HEK293 (cell line): ENCODE measurements at regions not wholly inside any gene's neighbourhood (a gene's known extent, or its start where the extent isn't known, plus 50 kb on each side); places are given as distances from the start of the nearest gene placed in this dataset.
A peak's percentile ranks its signal among the peaks of the same experiment; 100 is the strongest.

ENCODE experiments used
- CTCF ChIA-PET: fragments of 350-600 bp; formaldehyde crosslinking; extraction: SDS; loops from one replicate; lab custom pipeline; 2021; ENCODE audit warnings: antibody characterized with exemption; lab: Yijun Ruan, JAX
- POLR2A ChIA-PET: fragments of 300-600 bp; formaldehyde crosslinking; extraction: SDS; loops from one replicate; lab custom pipeline; 2020; ENCODE audit warnings: antibody characterized with exemption, inconsistent platforms; lab: Yijun Ruan, JAX
- H3K27ac ChIP-seq: fragments of 200-500 bp; sonication (Bioruptor generic); 2 replicates; pipeline ENCODE4 v1.5.1; 2014; ENCODE audit warnings: low read depth, low read length, control low read depth, inconsistent platforms; ENCODE audit errors: extremely low read depth
- H3K36me3 ChIP-seq, 2 experiments: fragments of 200-500 bp in 1 of 2; sonication (Bioruptor generic) in 1 of 2; 1 replicate in 1 of 2; 2 replicates in 1 of 2; pipeline ENCODE4 v1.5.1; 2014 to 2017; ENCODE audit warnings: inconsistent platforms in 2 of 2, low read length in 2 of 2; ENCODE audit not compliant: control insufficient read depth in 2 of 2, insufficient read depth in 1 of 2
- H3K4me1 ChIP-seq: fragments of 200-500 bp; sonication (Bioruptor generic); 2 replicates; pipeline ENCODE4 v1.5.1; 2014; ENCODE audit warnings: mild to moderate bottlenecking, low read length, inconsistent platforms; ENCODE audit not compliant: control insufficient read depth, insufficient read depth
- H3K4me3 ChIP-seq: 2 replicates; pipeline ENCODE4 v1.5.1; 2011; ENCODE audit warnings: low read depth, mild to moderate bottlenecking, control low read depth, low read length, moderate library complexity
- H3K9me3 ChIP-seq: fragments of 200-500 bp; sonication (Bioruptor generic); 2 replicates; pipeline ENCODE4 v1.5.1; 2014; ENCODE audit warnings: low read depth, low read length, inconsistent platforms; ENCODE audit not compliant: control insufficient read depth, insufficient read depth
- OSR2 ChIP-seq: fragments of 450-650 bp; formaldehyde crosslinking; IDR thresholded peaks from 2 replicates; pipeline ENCODE4 v1.5.1; 2016; ENCODE audit warnings: missing biosample characterization, missing genetic modification characterization
- ZBTB17 ChIP-seq: fragments of 450-650 bp; formaldehyde crosslinking; IDR thresholded peaks from 2 replicates; pipeline ENCODE4 v1.5.1; 2016; ENCODE audit warnings: missing biosample characterization, missing genetic modification characterization
- ZFP69B ChIP-seq: fragments of 450-650 bp; formaldehyde crosslinking; IDR thresholded peaks from 2 replicates; pipeline ENCODE4 v1.5.1; 2016; ENCODE audit warnings: missing biosample characterization, missing genetic modification characterization
- ZNF146 ChIP-seq: fragments of 450-650 bp; formaldehyde crosslinking; IDR thresholded peaks from 2 replicates; pipeline ENCODE4 v1.5.1; 2016; ENCODE audit warnings: missing biosample characterization, missing genetic modification characterization
- ZNF23 ChIP-seq: fragments of 450-650 bp; formaldehyde crosslinking; IDR thresholded peaks from 2 replicates; pipeline ENCODE4 v1.5.1; 2016; ENCODE audit warnings: missing biosample characterization, missing genetic modification characterization, borderline replicate concordance
- ZNF24 ChIP-seq: fragments of 450-650 bp; formaldehyde crosslinking; IDR thresholded peaks from 2 replicates; pipeline ENCODE4 v1.5.1; 2016; ENCODE audit warnings: missing biosample characterization, missing genetic modification characterization
- ZNF600 ChIP-seq: fragments of 450-650 bp; formaldehyde crosslinking; IDR thresholded peaks from 2 replicates; pipeline ENCODE4 v1.5.1; 2016; ENCODE audit warnings: missing biosample characterization, missing genetic modification characterization
- ZNF623 ChIP-seq: fragments of 450-650 bp; formaldehyde crosslinking; IDR thresholded peaks from 2 replicates; pipeline ENCODE4 v1.5.1; 2016; ENCODE audit warnings: missing biosample characterization, missing genetic modification characterization
- ZNF76 ChIP-seq: fragments of 450-650 bp; formaldehyde crosslinking; IDR thresholded peaks from 2 replicates; pipeline ENCODE4; 2016; ENCODE audit warnings: low read depth, missing biosample characterization, missing genetic modification characterization, borderline replicate concordance
- TF ChIP-seq, protein P1 (sequence below): fragments of 450-650 bp; formaldehyde crosslinking; conservative IDR thresholded peaks from 2 replicates; pipeline ENCODE4 v1.5.1; 2016; ENCODE audit warnings: low read depth, missing biosample characterization, missing genetic modification characterization
- TF ChIP-seq, protein P2 (sequence below): fragments of 450-650 bp; formaldehyde crosslinking; IDR thresholded peaks from 2 replicates; pipeline ENCODE4 v1.5.1; 2016; ENCODE audit warnings: missing biosample characterization, missing genetic modification characterization
- TF ChIP-seq, protein P3 (sequence below): fragments of 450-650 bp; formaldehyde crosslinking; IDR thresholded peaks from 2 replicates; pipeline ENCODE4 v1.5.1; 2016; ENCODE audit warnings: missing biosample characterization, missing genetic modification characterization, low read depth

DNA sequence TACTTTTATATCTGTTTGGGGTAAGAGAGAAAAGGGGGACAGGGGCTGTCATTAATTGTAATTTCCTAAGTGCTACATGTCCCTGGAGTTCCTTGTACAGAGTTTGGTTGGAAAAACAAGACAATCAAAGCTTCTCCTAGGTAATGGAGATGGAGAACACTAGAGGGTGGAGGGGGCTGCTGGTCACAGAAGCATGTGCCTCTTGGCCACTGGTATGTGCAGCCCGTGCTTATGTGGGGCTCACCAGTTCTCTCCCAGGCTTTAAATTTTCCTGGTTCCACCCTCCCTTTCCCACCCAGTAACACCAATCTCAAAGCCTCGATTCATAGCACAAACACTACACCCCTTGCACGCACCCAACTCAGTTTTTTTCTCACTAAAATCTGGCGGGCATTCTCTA is 165.6 kb downstream of the SAMD5 start:
- Histone ChIP-seq H3K27ac (no peak overlapping the region), H3K9me3 (no peaks in the 10 kb centered on the region), H3K4me1 (peaks cover 5% of the 10 kb centered on the region; the same call in 1 of the 2 replicates), H3K36me3 (no peaks in the 10 kb centered on the region), H3K4me3 (no peak overlapping the region)
- CTCF ChIA-PET: interaction anchor here (1.4 kb wide), 1 partner anchor 167 kb away, joined by 3 read pairs; no protein-coding TSS in a partner anchor
- POLR2A ChIA-PET: no interaction called here
- TF ChIP-seq OSR2 (tag by site-specific recombination) (no peak), ZNF623 (tag by site-specific recombination) (no peak), ZFP69B (no peak), ZNF600 (tag by site-specific recombination) (no peak), ZNF76 (tag by site-specific recombination) (no peak)
- TF ChIP-seq, protein P1, sequence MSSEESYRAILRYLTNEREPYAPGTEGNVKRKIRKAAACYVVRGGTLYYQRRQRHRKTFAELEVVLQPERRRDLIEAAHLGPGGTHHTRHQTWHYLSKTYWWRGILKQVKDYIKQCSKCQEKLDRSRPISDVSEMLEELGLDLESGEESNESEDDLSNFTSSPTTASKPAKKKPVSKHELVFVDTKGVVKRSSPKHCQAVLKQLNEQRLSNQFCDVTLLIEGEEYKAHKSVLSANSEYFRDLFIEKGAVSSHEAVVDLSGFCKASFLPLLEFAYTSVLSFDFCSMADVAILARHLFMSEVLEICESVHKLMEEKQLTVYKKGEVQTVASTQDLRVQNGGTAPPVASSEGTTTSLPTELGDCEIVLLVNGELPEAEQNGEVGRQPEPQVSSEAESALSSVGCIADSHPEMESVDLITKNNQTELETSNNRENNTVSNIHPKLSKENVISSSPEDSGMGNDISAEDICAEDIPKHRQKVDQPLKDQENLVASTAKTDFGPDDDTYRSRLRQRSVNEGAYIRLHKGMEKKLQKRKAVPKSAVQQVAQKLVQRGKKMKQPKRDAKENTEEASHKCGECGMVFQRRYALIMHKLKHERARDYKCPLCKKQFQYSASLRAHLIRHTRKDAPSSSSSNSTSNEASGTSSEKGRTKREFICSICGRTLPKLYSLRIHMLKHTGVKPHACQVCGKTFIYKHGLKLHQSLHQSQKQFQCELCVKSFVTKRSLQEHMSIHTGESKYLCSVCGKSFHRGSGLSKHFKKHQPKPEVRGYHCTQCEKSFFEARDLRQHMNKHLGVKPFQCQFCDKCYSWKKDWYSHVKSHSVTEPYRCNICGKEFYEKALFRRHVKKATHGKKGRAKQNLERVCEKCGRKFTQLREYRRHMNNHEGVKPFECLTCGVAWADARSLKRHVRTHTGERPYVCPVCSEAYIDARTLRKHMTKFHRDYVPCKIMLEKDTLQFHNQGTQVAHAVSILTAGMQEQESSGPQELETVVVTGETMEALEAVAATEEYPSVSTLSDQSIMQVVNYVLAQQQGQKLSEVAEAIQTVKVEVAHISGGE (tag by site-specific recombination): no peak
- TF ChIP-seq, protein P2, sequence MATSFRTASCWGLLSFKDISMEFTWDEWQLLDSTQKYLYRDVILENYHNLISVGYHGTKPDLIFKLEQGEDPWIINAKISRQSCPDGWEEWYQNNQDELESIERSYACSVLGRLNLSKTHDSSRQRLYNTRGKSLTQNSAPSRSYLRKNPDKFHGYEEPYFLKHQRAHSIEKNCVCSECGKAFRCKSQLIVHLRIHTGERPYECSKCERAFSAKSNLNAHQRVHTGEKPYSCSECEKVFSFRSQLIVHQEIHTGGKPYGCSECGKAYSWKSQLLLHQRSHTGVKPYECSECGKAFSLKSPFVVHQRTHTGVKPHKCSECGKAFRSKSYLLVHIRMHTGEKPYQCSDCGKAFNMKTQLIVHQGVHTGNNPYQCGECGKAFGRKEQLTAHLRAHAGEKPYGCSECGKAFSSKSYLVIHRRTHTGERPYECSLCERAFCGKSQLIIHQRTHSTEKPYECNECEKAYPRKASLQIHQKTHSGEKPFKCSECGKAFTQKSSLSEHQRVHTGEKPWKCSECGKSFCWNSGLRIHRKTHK (tag by site-specific recombination): no peak

DNA sequence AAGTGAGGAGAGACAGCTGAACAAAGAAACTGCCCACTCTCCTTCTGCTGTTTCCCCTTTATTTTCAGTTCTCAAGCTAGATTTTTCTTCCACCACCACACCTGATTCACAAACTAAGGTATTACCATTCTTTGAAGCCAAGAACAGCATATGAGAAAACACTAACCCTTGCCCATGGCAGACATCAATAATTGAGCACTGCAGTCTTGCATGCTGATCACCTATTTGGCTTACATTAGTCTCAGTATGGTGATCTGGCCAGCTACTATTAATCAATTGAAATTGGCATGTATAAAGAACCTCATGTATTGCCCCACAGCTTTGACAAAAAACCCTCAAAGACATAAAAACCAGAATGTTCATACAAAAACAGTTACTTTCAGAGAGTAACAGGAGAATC is 166.3 kb downstream of the SAMD5 start:
- ChIA-PET POLR2A (no interaction called here), CTCF (interaction anchor here (0.9 to 1.4 kb wide), 2 partner anchors 168 to 470 kb away, joined by 3 read pairs; no protein-coding TSS in a partner anchor)
- no peak overlapping the region for H3K27ac ChIP-seq
- peaks cover 5% of the 10 kb centered on the region; the same call in 1 of the 2 replicates for H3K4me1 ChIP-seq
- H3K4me3 ChIP-seq: no peak overlapping the region
- H3K9me3 ChIP-seq: no peaks in the 10 kb centered on the region
- TF ChIP-seq ZBTB17 (tag by site-specific recombination) (peak; percentile 62; the same call in 1 of the 2 replicates), ZNF146 (no peak), ZNF23 (tag by site-specific recombination) (peak; percentile 87; the same call in 1 of the 2 replicates)
- TF ChIP-seq, all 188 proteins: peak for 2
- H3K36me3 ChIP-seq: no peaks in the 10 kb centered on the region

DNA sequence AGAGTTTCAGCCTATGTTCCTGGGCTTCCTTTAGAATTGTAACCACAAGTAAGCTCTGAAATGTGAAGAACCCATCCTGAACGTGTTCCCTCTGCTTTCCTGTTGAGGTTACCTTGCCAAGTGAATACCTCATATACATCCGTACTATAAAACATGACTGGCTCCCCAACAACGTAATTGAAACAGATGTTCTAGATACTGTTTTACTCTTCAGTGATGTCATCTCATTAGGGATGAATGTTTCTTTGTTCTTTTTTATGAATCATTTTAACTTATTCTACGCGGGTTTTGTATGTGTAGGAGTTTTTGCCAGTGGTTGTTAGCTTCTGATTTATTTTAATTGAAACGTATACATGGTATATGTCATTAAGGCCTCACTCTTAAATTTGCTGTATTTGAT is 166.8 kb downstream of the SAMD5 start:
- Histone ChIP-seq H3K36me3 (no peaks in the 10 kb centered on the region), H3K4me3 (no peak overlapping the region), H3K9me3 (no peaks in the 10 kb centered on the region), H3K4me1 (peaks cover 5% of the 10 kb centered on the region; the same call in 1 of the 2 replicates), H3K27ac (no peak overlapping the region)
- CTCF ChIA-PET: interaction anchor here (0.9 kb wide), 1 partner anchor 469 kb away, joined by 3 read pairs; no protein-coding TSS in a partner anchor
- POLR2A ChIA-PET: no interaction called here
- TF ChIP-seq, protein P3, sequence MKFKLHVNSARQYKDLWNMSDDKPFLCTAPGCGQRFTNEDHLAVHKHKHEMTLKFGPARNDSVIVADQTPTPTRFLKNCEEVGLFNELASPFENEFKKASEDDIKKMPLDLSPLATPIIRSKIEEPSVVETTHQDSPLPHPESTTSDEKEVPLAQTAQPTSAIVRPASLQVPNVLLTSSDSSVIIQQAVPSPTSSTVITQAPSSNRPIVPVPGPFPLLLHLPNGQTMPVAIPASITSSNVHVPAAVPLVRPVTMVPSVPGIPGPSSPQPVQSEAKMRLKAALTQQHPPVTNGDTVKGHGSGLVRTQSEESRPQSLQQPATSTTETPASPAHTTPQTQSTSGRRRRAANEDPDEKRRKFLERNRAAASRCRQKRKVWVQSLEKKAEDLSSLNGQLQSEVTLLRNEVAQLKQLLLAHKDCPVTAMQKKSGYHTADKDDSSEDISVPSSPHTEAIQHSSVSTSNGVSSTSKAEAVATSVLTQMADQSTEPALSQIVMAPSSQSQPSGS (tag by site-specific recombination): peak; percentile 67; the same call in 1 of the 2 replicates
- TF ChIP-seq ZNF24 (tag by site-specific recombination): no peak
